Spleen (tissue), 11 donors: ENCODE measurements at regions not wholly inside any gene's neighbourhood (a gene's known extent, or its start where the extent isn't known, plus 50 kb on each side); places are given as distances from the start of the nearest gene placed in this dataset.

ENCODE experiments used
- DNase-seq: peaks from one replicate; pipeline ENCODE4 v3.0.0-alpha.2; 2020
- H3K27ac ChIP-seq, 8 donors: fragments of 200-600 bp; sonication (generic) in 7 of 8; 1 replicate in 4 of 8; 2 replicates in 4 of 8; pipeline versions ENCODE4 v1.5.0 to v1.8.0; 2016 to 2021; ENCODE audit warnings: inconsistent platforms in 4 of 8, mild to moderate bottlenecking in 4 of 8, moderate library complexity in 1 of 8
- H3K27me3 ChIP-seq, 7 donors: fragments of 200-600 bp; sonication (generic) in 6 of 7; replicated peaks in 1 of 7; 1 replicate in 4 of 7; 2 replicates in 3 of 7; pipeline versions ENCODE4 v1.5.0 to v1.8.0; 2016 to 2021; ENCODE audit warnings: inconsistent platforms in 3 of 7, mild to moderate bottlenecking in 1 of 7
- H3K36me3 ChIP-seq, 6 donors: fragments of 200-600 bp; sonication (generic) in 5 of 6; 1 replicate in 4 of 6; 2 replicates in 2 of 6; pipeline versions ENCODE4 v1.5.0 to v1.8.0; 2016 to 2021; ENCODE audit warnings: inconsistent platforms in 2 of 6
- H3K4me1 ChIP-seq, 6 donors: fragments of 200-600 bp; sonication (generic) in 5 of 6; 1 replicate in 3 of 6; 2 replicates in 3 of 6; pipeline versions ENCODE4 v1.5.0 to v1.8.0; 2016 to 2021; ENCODE audit warnings: inconsistent platforms in 3 of 6
- H3K4me3 ChIP-seq, 8 donors: fragments of 200-600 bp; sonication (generic) in 7 of 8; 1 replicate in 4 of 8; 2 replicates in 4 of 8; pipeline versions ENCODE4 v1.5.0 to v1.8.0; 2016 to 2021; ENCODE audit warnings: inconsistent platforms in 4 of 8, mild to moderate bottlenecking in 4 of 8, moderate library complexity in 2 of 8
- H3K9me3 ChIP-seq, 8 donors: fragments of 200-600 bp; sonication (generic) in 7 of 8; 1 replicate in 4 of 8; 2 replicates in 4 of 8; pipeline versions ENCODE4 v1.5.0 to v1.8.0; 2016 to 2021; ENCODE audit warnings: inconsistent platforms in 4 of 8
- CTCF ChIP-seq, 11 experiments: fragments of 200-600 bp in 7 of 11; fragments of 450-650 bp in 4 of 11; sonication (generic) in 4 of 11; IDR thresholded peaks in 8 of 11; conservative IDR thresholded peaks in 3 of 11; 1 replicate in 7 of 11; 2 replicates in 4 of 11; pipeline versions ENCODE4 v1.4.0 to v1.8.0; 2016 to 2021; ENCODE audit warnings: antibody characterized with exemption in 11 of 11, inconsistent platforms in 4 of 11, mild to moderate bottlenecking in 1 of 11
- POLR2A ChIP-seq, 3 donors: fragments of 450-650 bp; IDR thresholded peaks; one replicate each; pipeline ENCODE4 v1.5.1; 2017; ENCODE audit warnings: antibody characterized with exemption in 3 of 3, mild to moderate bottlenecking in 1 of 3
- POLR2AphosphoS5 ChIP-seq, 3 donors: sonication (generic); formaldehyde crosslinking; IDR thresholded peaks; one replicate each; pipeline ENCODE4 v1.5.1; 2017; ENCODE audit warnings: antibody characterized with exemption in 3 of 3
- WGBS, 5 donors: extraction: QIAGEN DNeasy Blood & Tissue Kit in 3 of 5; methylation state at CpG; one replicate each; pipeline versions ENCODE4 v1.1.5 to v1.1.7; 2013 to 2018; 5-methylcytosine and 5-hydroxymethylcytosine counted together
- intact Hi-C: fragments of 100-400 bp; cut with DNase I; formaldehyde crosslinking; loops from one replicate; pipeline ENCODE4 v1.15.0; 2023; ENCODE audit warnings: low total_unique reads
- donor health status: healthy with polysubstance abuse.
- donor health status: DM: no; HTN: no; CAD: no; lungs with moderate emphysema.
- donor health status: DM: no; HTN: no; CAD: no.
- donor health status: Bipolar disorder and iron deficiency.
- donor health status: healthy.
- donor health status: DM: no; HTN: no; CAD: no.
- donor health status: DM: yes; HTN: yes; CAD: no.

GRCh38 chr5:133905424-133905823 lies 63.0 kb downstream of the C5orf15 start:
- DNase-seq, result no peak
- no peak for TF ChIP-seq POLR2AphosphoS5 (IDR thresholded peaks at IDR 0.05)
- TF ChIP-seq POLR2A (IDR thresholded peaks at IDR 0.05), result no peak
- no peak for TF ChIP-seq CTCF (IDR thresholded peaks at IDR 0.05 in 8 of 11, conservative IDR thresholded peaks at IDR 0.05 in 3 of 11)
- no peaks in the 10 kb centered on the region for H3K9me3 ChIP-seq
- intact Hi-C loops, result no loop called here
- H3K4me1 ChIP-seq, result no peaks in the 10 kb centered on the region
- no peaks in the 10 kb centered on the region for H3K27me3 ChIP-seq
- H3K36me3 ChIP-seq, result no peaks in the 10 kb centered on the region
- no peak overlapping the region for H3K4me3 ChIP-seq
- WGBS, 5 donors, result 81 to 99% (median 85%) methylated on average over 8 of the region's 8 CpGs
- no peak overlapping the region for H3K27ac ChIP-seq

- 80 to 90% (median 87%) methylated on average over 8 of the region's 8 CpGs for WGBS, 5 donors
- Histone ChIP-seq H3K27ac (no peak overlapping the region), H3K4me1 (no peaks in the 10 kb centered on the region), H3K9me3 (no peaks in the 10 kb centered on the region), H3K27me3 (no peaks in the 10 kb centered on the region), H3K36me3 (no peaks in the 10 kb centered on the region), H3K4me3 (no peak overlapping the region)
- intact Hi-C loops, result no loop called here
- DNase-seq, result no peak
- TF ChIP-seq CTCF (IDR thresholded peaks at IDR 0.05 in 8 of 11, conservative IDR thresholded peaks at IDR 0.05 in 3 of 11) (no peak), POLR2A (IDR thresholded peaks at IDR 0.05) (no peak), POLR2AphosphoS5 (IDR thresholded peaks at IDR 0.05) (no peak)
Observed at GRCh38 chr5:133904641-133905040, 63.8 kb downstream of the C5orf15 start.

- Histone ChIP-seq H3K27me3 (no peaks in the 10 kb centered on the region), H3K27ac (no peak overlapping the region), H3K4me3 (no peak overlapping the region), H3K36me3 (no peaks in the 10 kb centered on the region), H3K4me1 (no peaks in the 10 kb centered on the region), H3K9me3 (no peaks in the 10 kb centered on the region)
- DNase-seq, result no peak
- WGBS, 5 donors, result 84 to 94% (median 86%) methylated on average over 11 of the region's 11 CpGs
- no peak for TF ChIP-seq POLR2A (IDR thresholded peaks at IDR 0.05)
- TF ChIP-seq CTCF (IDR thresholded peaks at IDR 0.05 in 8 of 11, conservative IDR thresholded peaks at IDR 0.05 in 3 of 11), result no peak
- TF ChIP-seq POLR2AphosphoS5 (IDR thresholded peaks at IDR 0.05), result no peak
- intact Hi-C loops, result no loop called here
Observed at GRCh38 chr5:133902511-133903118, 65.8 kb downstream of the C5orf15 start.

GRCh38 chr5:133900534-133901270 lies 67.7 kb downstream of the C5orf15 start:
- no peak for DNase-seq
- no peaks in the 10 kb centered on the region for H3K4me1 ChIP-seq
- no peaks in the 10 kb centered on the region for H3K36me3 ChIP-seq
- no peak overlapping the region for H3K27ac ChIP-seq
- no peaks in the 10 kb centered on the region for H3K9me3 ChIP-seq
- no peak overlapping the region for H3K4me3 ChIP-seq
- H3K27me3 ChIP-seq, result no peaks in the 10 kb centered on the region
- TF ChIP-seq POLR2AphosphoS5 (IDR thresholded peaks at IDR 0.05), result no peak
- TF ChIP-seq CTCF (IDR thresholded peaks at IDR 0.05 in 8 of 11, conservative IDR thresholded peaks at IDR 0.05 in 3 of 11), result no peak
- no peak for TF ChIP-seq POLR2A (IDR thresholded peaks at IDR 0.05)
- WGBS, 5 donors, result 86 to 92% (median 88%) methylated on average over 14 to 15 of the region's 15 CpGs
- intact Hi-C loops, result no loop called here
